ENCODE measurements at regions not wholly inside any gene's neighbourhood (a gene's known extent, or its start where the extent isn't known, plus 50 kb on each side); places are given as distances from the start of the nearest gene placed in this dataset.
A peak's percentile ranks its signal among the peaks of the same experiment; 100 is the strongest.

DNA sequence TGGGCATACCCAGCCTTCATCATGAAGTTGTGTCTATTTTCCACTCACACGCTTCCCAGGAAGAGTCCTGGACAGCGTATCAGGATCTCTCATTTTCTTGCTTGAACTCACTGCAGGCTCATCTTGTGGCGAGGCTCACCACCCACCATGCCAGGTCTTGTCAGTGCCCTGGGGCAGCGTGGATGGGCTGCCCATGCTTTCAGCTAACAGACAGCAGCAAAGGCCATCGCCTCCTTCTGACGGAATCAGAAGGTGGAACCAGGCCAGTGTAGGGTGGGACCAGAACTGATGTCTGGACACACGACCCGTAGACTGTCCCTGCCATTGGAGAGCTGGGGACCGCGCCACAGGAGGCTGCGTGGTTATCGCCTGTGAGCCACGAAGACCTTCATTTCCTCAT, 169.4 kb downstream of the FOXL1 start:
- no peak for DNase-seq (ENCODE audit: low spot score)

DNA sequence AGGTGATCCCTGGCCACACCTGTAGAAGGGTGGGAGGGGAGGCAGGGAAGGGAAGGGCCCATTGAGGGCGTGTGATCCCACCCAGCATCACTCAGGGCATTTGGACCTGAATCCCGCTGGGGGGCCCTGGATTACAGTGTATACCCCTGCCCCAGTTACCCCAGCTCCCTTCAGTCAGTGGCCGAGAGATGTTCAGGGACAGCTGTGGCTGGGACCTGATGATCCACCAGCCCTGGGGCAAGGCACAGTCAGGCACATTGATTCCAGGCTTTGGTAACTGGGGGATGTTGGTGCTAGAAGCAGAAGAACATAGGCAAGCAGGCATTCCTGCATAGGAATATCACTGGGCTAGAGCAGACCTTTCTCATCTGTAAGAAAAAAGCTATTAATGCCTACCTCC, 170.3 kb downstream of the FOXL1 start:
- DNase-seq (ENCODE audit: low spot score) = no peak

DNA sequence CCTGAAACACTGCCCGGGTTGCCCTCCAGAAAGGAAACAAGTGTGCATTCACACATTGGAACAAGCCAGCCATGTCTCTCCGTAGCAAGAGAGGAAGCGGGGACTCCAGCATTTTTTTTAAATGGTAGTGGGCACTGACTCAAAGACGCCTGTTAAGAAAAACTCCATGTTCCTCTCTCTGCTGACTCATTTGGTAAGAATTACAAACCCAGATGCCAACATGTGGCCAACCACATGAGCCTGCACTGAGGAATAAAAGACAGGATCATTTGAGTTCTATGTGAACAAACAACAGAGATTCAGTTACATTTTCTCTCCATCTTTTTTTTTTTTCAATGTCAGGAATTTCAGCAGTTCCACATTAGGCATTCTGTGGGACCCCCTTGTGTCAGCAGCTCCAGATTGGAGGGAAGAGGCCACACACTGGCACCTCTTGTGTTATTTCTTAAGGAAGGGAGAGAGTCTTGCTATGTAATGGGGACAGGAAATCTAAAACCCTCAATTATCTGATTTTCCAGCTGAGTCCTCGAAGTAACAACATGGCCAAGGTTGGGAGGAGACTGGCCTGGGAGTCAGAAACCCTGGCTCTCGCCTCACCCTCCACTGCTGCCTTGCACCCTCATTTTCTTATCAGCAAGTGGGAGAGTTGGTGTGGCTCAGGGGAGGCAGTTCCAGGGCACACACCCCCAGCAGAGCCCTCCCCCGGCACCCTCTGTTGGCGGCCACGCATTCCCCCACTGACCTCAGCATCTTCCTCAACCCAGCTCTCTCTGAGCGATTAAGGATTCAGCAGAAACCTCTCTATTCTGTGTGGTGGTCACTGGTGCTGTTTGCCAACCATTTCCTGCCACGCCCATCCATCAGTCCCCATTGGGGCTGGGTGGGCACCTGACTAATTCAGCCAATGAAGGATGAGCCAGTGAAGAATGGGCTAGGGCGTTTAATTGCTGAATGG, 173.0 kb downstream of the FOXL1 start:
- DNase-seq (ENCODE audit: low spot score) = peak; percentile 72

DNA sequence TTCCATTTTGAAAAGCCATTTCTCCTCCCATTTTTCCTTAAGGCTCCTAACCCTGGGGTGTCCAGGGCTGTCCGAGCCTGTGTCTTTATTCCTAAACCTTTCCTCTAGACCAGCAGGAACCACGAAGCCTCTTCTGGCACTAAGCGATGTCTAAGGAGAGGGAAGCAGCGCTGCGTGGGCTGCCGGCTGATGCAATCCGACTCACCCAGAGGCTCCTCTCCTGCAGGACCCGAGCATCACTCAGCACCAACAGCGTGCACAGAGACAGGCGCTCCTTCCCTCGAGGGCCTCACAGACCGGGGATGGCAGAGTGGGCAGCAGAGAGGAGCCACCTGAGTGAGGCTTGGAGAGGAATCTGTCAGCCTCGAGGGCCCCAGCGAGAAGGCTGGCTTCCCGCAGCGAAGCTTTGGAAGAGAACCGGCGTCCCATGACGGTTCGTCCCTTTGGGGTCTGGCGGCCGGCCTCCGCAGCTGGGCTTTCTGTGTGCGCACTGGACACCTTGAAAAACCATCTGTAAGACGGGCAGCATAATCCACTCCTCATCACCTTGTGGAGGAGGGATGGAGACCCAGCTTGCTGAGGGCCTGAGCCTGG, 174.3 kb downstream of the FOXL1 start:
- DNase-seq (ENCODE audit: low spot score) = no peak

GRCh38 chr16:86753399-86753798, 175.1 kb downstream of the FOXL1 start:
- DNase-seq (ENCODE audit: low spot score) = no peak

- no peak for DNase-seq (ENCODE audit: low spot score)
These were observed 177.2 kb downstream of the FOXL1 start for GRCh38 chr16:86755571-86756006.

DNA sequence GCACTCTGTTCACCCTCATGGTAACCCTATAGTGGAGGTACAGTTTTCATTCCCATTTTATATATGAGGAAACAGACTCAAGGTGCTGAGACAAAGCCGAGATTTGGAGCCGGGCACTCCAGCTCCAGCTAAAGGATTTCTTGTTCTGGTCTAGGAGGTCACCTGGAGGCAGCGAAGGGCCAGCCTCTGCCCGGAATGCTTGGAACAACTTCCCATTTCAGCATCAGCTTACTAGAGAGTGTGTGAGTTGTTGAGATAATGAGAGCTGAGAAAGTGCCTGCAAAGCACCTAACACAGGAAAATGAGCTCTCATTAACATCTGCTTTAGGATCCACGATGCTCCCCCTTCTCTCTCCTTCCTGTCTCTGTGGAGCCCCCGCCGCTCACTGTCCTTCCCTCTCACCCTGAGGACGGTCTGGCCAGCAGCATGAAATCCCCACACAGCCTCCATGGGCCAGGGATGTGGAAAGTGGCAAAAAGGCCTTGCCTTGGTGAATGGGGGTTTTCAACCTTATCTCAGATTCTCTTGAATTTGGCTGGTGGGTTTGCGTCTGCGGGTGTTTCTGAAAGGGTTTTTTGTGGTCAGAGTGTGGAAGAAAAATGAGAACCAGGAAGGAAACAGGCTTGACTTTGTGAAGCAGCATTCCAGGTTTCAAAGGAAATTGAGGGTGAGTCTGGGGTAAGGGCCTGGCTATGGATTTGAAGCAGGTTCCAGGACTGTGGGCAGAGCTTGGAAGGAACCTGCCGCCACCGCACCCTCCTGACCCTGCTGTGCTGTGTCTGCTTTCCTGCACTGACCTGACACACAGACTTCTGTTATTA, 178.7 kb downstream of the FOXL1 start:
- DNase-seq (ENCODE audit: low spot score) = no peak

DNA sequence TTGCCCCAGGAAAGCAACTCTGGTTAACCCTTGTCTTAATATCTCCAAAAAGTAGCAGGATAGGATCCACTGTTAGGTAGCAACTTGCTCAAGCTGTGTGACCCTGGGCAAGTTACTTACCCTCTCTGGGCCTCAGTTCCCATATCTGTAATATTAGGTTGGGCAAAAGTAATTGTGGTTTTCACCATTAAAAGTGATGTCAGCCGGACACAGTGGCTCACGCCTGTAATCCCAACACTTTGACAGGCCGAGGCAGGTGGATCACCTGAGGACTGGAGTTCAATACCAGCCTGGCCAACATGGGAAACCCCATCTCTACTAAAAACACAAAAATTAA, 179.3 kb downstream of the FOXL1 start:
- DNase-seq (ENCODE audit: low spot score) = no peak

GRCh38 chr16:86758932-86759331, 180.6 kb downstream of the FOXL1 start:
- DNase-seq (ENCODE audit: low spot score) = no peak

DNA sequence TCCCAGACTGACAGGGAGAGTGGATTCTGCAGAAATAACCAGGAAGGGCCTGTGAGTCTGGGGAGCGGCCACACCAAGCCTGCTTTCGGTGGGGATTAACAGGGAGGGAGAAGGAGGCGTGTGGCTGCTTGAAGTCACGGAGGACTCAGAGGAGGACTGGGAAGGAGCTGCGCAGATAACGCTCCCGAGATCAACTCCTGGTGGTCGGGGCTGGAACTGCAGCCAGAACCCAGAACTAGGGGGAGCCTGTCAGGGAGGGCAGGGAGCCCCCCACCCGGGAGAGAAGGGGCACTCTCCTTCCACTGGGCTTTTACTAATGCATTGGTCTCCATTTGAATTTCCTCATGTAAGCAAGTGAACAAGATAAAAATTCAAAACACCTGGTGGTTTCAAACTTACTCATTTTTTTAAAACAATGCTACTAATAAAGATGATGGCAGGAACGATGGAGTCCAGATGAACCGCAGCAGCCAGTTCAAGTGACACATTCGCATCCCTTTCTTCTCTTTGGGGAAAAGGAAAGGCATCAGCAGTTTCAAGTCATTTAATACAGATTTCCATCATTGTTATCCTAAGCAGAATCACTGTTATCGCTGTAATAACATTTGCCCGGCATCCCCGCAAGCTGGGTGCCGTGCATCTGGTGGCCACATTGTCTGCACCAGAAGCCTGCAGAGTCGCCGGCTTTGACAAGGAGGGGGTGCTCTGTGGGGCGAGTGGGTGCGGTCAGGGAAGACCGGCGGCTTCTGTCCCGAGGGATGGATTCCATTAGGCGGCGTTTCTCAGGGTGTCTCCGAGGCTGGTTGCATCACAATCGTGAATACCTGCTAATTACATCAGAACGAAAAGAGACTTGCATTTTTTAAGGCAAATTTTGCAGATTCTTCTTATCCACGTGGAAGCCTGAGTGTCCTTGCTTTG, 183.0 kb downstream of the FOXL1 start:
- peak; percentile 77 for DNase-seq (ENCODE audit: low spot score)

DNA sequence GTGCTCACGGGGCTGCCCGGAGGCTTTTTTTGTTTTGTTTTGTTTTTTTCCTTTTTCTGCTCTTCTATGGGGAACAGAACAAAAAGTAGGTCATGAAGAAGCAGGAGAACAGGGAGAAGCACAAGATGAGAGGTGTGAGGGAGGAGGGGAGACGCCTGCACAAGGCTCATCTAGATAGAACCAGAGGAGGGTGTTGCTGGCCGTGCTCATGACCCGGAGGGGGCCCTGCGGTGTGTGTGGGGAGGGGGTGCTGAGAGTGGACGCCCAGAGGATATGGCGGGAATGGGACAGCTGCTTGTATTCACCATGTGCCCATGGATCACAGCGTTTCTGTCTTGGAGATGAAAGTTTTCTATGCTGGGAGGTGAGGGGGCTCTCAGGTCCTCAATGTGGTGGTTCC, 183.7 kb downstream of the FOXL1 start:
- DNase-seq (ENCODE audit: low spot score) = no peak

DNA sequence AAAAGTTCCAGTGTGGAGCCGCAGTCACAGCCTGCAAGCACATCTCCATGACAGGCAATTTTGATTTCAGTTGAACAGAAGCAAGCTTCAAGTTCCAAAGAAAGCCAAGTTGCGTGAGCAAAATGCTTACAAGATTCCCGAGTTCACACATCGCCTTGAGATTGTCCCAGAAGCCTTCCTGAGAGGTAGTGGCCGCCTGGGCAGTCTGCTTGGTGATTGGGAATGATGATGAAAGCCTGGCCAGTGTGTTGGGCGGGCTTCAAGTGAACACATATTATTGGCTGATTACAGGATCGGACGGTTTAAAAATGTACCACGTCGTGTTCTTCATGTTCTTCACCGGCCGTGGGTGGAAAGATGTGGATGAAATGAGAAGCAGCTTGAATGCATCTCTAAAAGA, 185.5 kb downstream of the FOXL1 start:
- DNase-seq (ENCODE audit: low spot score) = no peak

DNA sequence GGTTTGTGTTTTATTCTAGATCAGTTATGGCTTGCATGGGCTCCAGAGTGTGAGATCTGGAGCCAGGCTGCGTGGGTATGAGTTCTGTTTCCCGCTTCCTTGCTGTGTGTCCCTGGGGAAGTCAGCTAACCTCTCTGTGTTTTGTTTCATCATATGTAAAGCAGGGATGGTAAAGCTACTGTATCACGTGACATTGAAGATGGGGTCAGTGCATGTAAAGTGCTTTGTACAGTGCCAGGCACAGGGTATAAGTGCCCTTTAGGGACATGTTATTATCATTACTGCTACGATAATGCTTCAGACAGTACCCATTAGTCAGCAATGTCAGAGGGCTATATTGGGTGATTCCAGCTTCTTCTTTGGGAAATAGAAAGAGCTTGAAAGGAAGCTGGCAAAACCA, 186.2 kb downstream of the FOXL1 start:
- no peak for DNase-seq (ENCODE audit: low spot score)

DNA sequence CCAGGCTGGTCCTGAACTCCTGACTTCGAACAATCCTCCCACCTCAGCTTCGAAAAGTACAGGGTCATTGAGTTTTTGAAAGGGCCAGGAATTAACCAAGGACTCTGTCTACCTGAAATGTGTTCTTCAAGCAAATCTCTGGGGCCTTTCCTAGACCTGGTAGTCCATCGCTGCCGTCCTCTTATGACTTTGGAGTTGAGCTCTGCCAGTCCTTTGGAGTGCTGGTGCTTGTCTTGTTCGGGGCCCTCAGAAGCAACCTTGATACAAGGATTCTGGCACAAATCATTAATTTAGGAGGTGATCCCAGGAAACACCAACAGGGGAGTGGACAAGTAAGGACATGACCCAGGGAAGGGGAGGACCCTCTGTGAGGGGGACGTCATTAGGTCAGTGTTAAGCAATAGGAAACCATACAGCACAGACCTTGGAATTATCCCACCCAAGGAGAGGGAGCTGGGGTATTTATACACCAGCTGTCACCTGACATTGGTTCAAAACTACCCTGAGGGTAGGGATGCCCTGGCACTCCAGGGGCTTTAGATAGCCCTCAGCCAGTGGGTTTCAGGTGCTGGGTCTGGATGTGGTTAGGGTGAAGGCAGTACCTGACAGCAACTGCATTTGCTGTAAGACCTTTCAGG, 187.2 kb downstream of the FOXL1 start:
- no peak for DNase-seq (ENCODE audit: low spot score)

GRCh38 chr16:86766700-86767099, 188.4 kb downstream of the FOXL1 start:
- DNase-seq (ENCODE audit: low spot score) = no peak

DNA sequence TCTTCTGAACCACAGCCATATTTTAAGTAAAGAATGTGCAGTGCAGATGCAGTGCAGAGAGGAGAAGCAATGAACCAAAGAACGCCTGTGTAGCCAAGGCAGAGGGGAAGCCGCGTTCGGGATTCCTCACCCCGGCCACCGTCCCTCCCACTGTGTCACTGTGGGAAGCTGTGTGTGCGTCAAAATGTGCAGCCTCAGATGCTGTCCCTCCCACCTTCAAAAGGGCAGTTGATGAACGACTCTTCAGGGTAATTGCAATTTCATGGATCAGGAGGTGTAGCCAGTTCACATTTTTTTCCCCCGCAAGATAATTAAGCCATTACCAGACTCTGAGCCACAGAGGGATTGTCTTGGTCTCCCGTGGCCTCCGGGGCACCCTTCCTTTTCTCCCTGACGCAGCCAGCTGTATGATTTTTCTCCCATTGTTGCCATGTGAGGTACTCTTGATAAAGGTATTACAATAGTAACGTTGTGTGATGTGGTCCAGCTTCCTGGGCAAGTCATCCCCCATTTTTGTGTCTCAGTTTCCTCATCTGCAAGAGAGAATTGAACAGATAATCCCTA, 190.0 kb downstream of the FOXL1 start:
- no peak for DNase-seq (ENCODE audit: low spot score)

DNA sequence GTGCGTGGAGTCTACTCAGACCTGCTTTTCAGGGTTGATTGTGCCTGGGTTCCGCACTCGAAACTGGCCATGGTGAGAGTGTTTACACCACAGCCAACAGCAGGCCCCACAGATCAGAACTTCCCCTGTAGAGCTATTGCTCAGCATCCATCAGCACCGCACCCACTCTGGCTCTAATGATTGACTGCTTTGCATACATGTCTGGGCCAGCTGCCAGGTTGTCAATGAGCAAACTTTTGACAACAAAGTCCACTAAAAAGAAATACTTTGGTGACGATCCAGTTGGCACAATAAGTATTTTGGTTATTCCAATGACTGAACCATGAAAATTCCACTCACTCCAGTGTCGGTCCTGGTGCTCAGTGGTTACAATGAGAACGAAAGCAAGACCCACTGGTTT, 190.7 kb downstream of the FOXL1 start:
- no peak for DNase-seq (ENCODE audit: low spot score)

GRCh38 chr16:86771506-86772460, 193.4 kb downstream of the FOXL1 start:
- DNase-seq (ENCODE audit: low spot score) = no peak

GRCh38 chr16:86772671-86773353, 194.5 kb downstream of the FOXL1 start:
- no peak for DNase-seq (ENCODE audit: low spot score)

Data from AG08396 (cell line).